ENCODE measurements at regions not wholly inside any gene's neighbourhood (a gene's known extent, or its start where the extent isn't known, plus 50 kb on each side); places are given as distances from the start of the nearest gene placed in this dataset.

DNA sequence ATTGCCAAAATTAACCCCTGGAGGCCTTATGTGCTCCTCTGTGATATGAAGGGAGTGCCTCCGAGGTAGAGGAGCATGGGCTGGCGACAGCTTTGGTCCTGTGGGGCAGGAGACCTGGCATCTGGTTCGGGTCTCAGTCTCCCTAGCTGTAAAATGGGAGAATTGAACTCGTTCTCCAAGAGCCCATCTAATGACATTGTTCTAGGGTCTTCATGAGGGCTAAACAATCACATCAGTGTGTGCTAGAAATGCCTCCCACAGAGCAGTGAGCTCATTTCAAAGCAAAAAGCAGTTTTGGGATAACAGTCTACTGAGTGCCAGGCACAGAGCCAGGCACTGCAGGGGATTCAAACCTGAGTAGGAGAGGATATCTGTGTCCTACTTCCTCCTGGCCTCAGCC lies 248.0 kb downstream of the RPS24 start:
- ATAC-seq = no peak
- no peak for DNase-seq (ENCODE audit: low spot score)
- intact Hi-C loops (cut with DNase I) = no loop called here

DNA sequence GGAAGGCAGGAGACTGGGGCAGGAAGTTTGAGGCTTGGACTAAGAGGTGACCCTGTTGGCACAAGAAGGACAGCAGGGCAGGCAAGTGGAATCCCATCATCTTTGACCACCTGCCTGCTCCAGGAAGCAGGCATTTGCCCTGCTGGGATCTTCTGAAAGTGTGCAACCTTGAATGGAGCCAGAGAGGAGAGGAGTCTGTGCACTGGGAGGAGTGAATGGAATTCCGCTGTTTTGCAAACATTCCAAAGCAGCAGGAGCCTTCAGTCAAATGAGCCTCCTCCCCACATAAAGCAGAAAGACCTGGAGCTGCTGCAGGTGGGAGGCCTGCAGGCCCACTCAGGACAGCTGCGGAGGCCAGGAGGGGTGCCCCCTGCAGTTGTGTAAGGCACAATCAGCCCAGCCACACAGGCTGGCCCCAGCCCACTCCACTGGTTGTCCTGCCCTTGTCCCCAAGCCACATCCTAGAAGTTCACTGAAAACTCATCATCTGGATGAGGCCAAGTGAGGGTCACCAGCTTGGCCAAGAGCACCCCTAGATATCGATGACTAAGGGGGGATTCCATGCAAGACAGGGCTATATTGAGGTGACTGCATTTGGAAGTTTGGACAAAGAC lies 249.5 kb downstream of the RPS24 start:
- ATAC-seq (no peak), DNase-seq (ENCODE audit: low spot score) (no peak)
- intact Hi-C loops (cut with DNase I) = no loop called here

DNA sequence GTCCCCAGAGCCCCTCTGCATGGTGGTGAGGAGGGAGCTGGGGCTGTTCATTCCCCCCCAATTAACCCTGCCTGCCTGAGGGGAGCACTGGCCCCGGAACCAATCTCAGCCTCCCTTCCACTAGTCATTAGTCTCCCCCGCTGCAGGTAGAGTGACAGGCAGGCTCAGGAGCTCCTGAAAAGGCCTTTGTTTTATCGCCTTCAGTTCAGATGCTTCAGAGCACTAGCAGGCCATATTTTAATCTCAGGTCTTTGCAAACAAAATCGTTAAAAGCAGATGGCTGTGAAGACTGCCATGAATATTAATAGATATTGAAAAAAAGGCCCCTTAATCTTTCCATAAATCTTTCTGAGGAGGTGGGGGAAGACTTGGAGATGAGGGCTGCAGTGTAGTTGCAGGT lies 250.7 kb downstream of the RPS24 start:
- intact Hi-C loops (cut with DNase I) = no loop called here
- no peak for ATAC-seq
- DNase-seq (ENCODE audit: low spot score) = no peak

DNA sequence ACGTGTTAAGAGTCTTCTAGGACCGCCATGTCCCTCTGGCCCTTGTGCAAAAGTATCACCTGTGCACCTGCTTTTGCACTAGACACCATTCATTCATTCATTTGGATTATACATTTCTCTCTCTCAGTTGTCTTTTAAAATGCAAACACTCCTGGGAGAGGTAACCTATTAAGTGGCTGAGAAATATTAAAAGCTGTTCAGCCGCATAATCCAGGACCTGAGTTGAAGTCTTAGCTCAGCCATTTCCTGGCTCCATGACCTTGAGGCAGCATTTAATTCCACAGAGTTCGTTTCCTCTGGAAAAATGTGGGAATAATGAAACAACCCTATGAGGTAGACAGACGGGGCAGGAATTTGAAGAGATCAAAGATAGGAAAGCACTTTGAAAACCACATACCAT lies 251.6 kb downstream of the RPS24 start:
- ATAC-seq (no peak), DNase-seq (ENCODE audit: low spot score) (no peak)
- intact Hi-C loops (cut with DNase I) = no loop called here

DNA sequence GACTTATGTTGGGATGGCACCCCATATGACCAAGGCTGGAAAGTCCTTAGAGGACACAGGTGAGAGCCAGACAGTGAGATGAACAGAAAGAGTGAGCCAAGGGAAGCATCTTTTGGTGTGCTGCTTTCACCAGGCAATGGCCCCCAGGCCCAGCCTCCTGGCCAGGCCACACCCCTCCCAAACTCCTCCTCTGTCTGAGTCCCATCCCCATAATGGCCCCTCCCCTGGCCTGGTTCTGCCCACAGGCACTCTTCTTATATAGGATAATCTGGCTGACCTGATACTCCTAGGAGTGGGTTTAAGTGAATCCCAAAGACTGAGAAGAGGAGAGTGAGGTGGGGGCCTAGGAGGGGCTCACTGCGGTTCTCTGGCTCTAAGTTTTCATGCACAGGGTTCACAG lies 252.5 kb downstream of the RPS24 start:
- DNase-seq (ENCODE audit: low spot score) = no peak
- ATAC-seq = no peak
- intact Hi-C loops (cut with DNase I) = no loop called here

DNA sequence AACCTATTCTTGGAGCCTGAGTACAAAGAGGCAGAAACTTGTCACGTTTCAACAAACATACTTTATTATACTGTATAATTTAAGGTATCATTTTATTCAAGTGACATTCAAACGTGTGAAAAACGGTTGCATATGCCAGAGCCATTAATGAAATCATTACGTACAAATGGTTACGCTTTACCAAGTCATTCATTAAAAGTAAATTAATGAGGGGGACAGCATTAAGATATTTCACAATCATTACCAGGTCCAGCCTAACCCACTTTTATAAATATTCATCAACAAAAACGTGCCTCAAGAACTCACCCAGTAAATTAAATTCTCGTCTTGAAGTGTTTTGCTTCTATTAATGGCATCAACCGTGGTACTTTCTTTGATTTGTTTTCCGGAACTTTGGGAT lies 253.0 kb downstream of the RPS24 start:
- intact Hi-C loops (cut with DNase I) = no loop called here
- ATAC-seq (no peak), DNase-seq (ENCODE audit: low spot score) (no peak)

DNA sequence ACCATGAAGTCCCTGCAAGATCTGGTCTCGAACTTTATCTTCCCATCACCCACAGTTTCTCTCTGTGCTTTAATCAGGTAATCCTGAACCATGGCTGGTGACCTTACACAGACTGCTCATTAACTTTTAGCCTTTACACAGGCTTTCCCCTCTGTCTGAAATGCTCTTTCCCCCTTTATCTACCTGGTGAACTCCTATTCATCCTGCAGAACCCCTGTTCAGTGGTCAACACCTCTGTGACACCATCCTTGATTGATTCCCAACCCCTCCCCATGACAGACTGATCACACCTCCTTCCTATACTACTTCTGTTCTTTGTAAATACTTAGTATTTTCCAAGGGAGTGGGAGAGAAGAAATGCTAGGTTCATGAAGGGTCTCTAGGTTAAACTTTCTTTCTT lies 254.0 kb downstream of the RPS24 start:
- intact Hi-C loops (cut with DNase I) = no loop called here
- DNase-seq (ENCODE audit: low spot score) = no peak
- ATAC-seq = no peak

DNA sequence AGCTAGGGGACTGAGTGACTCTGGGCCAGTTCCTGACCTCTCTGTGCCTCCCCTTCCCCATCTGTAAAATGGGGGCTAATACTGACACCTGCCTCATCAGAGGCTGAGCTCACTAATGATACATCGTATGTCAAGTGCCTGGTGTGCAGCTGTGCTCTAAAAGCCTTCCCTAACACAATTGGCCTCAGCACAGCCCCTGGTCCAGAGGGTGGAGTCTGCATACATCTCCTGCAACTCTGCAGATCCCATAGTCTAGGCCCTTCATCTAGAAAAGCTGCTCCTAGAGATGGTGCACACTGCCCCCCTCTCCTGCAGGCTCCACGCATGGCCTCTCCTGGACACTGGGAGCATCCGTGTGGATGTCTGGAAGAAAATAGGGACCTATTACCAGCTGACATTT lies 255.0 kb downstream of the RPS24 start:
- no peak for ATAC-seq
- intact Hi-C loops (cut with DNase I) = no loop called here
- no peak for DNase-seq (ENCODE audit: low spot score)

DNA sequence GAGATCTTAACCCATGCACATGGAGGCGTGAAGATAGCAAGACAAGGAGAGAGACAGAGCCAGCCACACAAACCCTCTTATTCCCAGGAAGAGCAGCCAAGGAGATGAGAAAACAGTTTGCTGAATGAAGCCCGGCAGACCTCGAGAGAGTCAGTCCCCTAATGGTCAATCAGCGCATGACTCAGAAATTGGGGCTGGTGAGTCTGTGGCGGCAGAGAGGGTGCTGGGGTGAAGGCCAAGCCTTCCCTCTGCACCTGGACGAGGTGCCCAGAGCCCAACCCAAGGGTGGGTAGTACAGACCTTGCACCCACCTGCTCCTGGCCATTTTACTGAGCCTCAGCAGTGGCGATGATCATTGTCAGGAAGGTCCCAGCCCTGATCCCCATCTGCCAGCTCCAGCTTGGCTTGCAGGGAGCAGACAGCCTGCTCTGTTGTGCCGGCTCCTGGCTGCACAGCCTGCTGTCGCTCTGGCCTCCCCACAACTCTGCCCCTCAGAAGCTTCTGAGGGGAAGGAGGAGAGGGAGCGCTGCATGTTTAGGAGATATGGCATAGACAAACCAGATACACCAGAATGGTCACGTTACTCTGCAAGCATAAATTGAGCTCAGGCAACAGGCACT lies 256.6 kb downstream of the RPS24 start:
- ATAC-seq = no peak
- intact Hi-C loops (cut with DNase I) = no loop called here
- DNase-seq (ENCODE audit: low spot score) = no peak

DNA sequence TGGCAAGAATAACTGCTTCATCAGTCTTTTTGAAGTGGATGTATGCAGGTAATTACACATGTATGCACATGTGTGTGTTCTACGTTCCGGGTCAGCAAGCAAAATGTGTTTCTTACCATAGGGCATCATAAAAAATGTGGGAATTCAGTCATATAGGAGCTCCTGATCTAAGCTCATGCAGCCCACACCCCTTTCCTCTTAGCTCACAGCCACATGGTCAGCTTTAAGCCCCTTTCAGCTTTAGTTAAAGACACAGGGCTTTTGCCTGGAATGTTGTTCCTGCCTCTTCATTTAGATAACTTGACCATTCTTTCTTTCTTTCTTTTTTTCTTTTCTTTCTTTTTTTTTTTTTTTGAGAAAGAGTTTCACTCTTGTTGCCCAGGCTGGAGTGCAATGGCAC lies 258.1 kb downstream of the RPS24 start:
- DNase-seq (ENCODE audit: low spot score) (no peak), ATAC-seq (no peak)
- intact Hi-C loops (cut with DNase I) = no loop called here

DNA sequence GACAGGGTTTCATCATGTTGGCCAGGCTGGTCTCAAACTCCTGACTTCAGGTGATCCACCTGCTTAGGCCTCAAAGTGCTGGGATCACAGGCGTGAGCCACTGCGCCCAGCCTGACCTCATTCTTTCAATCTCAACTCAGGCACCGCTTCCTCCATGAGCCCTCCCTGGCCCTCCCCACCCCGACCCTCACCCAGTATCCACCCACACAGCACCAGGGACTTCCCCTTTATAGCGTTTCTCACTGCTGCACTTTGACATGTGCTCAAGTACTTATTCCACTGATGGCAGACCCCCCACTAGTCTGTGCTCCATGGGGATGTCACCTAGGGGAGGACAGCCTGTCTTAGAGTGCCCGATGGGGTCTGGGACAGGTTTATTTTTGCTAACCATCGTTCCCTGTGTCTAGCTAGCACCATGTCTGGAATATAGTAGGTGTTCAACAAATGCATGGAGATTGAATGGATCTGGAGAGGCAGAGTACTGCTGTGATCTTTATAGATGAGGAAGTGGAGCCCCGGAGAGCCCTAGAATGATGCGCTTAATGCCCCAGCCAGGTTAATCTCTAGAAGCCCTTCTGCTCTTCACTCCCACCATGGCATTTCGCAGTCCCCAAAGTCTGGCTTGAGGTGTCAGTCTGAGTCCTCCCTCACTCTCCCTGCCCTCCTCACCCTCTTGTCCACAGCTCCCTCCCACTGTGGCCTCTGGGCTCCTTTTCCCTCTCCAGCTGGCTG lies 258.8 kb downstream of the RPS24 start:
- no peak for DNase-seq (ENCODE audit: low spot score)
- intact Hi-C loops (cut with DNase I) = no loop called here
- ATAC-seq = no peak

DNA sequence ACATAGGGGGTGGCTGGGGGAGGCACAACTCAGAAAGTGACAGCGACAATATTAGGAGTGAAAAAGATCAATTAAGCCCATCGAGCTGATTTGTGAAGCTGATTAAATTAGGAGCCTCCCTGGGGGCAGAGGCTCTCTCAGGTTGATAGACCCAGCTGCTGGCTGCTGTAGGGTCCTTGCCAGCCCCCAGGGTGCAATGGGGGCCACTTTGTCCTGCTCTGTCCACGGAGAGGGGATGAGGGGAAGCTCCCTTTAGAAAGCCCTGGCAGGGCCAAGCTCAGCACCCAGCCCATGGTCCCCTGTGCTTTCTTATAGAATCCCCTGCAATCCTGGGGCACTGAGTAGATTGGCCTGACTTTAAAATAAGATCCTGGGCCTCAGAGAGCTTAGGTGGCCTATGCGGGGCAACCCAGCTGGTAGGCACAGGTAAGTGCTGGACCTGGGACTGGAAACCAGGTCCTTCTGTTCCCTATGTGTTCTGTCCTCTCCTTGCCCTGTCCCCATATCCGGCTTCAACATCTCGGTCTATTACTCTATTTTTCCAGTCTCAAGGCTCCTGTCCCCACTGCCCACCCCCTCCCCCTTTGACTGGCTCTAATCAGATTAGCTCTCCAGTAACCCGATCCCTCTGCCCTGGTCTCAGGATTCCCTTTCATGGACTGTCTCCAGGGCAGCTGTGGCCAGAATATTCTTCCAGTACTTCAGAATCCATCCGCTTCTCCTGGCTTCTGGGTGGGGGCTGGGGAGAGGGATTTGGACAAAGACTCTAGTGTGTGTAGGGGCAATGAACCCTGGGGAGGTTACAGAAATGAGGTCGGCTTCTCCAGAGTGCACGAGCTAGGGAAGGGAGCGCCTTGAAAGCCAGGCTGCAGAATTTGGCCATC lies 259.6 kb downstream of the RPS24 start:
- no peak for DNase-seq (ENCODE audit: low spot score)
- intact Hi-C loops (cut with DNase I) = no loop called here
- ATAC-seq = peak; percentile 91

DNA sequence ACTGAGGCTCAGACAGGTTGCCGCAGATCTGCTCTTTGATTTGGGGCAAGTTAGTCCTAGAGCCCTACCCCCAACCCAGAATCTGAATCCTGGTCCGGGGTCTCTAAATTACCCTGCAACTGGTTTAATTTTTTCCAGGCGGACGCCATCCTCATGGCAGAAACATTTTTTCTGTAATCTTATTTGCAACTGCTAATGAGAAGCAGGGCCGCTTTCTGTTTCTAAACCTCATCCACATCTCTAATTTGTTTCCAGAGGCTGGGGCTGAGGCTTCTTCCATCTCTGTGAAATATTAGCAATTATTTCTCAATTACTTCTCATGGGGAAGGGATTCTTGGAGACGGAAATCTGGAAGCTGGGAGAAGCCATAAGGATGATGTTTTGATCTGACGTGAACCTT lies 261.6 kb downstream of the RPS24 start:
- DNase-seq (ENCODE audit: low spot score) = no peak

DNA sequence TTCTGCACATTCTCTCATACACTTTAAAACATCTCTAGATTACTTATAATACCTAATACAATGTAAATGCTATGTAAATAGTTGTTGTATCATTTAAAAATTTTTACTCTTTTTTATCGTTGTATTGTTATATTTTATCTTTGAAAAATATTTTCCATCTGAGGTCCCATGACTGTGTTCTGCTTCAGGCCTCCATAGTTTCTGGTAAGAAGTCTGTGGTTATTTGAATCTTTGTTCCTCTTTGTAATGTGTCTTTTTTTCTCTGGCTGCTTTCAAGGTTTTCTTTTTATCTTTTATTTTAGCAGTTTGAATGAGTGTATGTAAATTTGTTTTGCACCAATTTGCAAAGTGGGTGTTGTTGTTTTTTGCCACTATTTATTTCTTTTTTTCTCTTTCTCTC lies 263.1 kb downstream of the RPS24 start:
- ATAC-seq (no peak), DNase-seq (ENCODE audit: low spot score) (no peak)
- intact Hi-C loops (cut with DNase I) = no loop called here

More for the DNA sequence above, 261.6 kb downstream of the RPS24 start:
- no peak for ATAC-seq
- intact Hi-C loops (cut with DNase I) = no loop called here

DNA sequence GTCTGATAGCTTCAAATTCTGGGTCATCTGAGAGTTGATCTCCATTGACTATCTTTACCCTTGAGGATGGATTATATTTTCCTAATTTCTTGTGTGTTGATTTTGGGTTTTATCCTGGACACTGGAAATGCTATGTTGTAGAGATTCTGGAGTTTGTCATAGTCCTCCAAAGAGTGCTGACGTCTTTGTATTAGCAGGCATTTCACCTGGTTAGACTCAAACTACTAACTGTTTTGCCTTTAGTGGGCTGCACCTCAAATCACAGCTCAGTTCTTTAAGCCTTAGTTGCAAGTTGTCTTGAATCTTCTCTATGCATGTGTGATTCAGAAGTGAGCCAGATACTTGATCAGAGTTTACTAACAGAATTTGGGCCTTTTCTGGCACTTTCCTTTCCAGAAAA lies 264.3 kb downstream of the RPS24 start:
- intact Hi-C loops (cut with DNase I) = no loop called here
- DNase-seq (ENCODE audit: low spot score) (no peak), ATAC-seq (no peak)

DNA sequence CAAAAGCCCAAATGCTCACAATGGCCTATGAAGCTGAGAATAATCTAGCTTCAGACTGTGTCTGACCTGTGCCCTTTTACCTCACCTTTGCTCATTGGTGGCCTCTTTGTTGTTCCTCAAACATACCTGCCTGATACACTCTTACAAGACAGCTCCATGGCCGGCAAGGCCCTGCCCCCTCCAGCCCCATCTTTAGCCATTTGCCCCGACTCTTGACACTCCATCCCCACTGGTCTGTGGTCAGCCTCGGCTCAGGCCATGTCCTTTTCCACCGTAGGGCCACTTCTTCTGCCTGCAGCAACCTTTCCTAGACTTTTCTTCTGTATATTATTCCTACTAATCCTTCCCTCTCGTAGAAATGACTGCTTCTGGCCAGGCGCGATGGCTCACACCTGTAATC lies 265.2 kb downstream of the RPS24 start:
- intact Hi-C loops (cut with DNase I) = no loop called here
- DNase-seq (ENCODE audit: low spot score) = no peak
- ATAC-seq = no peak

DNA sequence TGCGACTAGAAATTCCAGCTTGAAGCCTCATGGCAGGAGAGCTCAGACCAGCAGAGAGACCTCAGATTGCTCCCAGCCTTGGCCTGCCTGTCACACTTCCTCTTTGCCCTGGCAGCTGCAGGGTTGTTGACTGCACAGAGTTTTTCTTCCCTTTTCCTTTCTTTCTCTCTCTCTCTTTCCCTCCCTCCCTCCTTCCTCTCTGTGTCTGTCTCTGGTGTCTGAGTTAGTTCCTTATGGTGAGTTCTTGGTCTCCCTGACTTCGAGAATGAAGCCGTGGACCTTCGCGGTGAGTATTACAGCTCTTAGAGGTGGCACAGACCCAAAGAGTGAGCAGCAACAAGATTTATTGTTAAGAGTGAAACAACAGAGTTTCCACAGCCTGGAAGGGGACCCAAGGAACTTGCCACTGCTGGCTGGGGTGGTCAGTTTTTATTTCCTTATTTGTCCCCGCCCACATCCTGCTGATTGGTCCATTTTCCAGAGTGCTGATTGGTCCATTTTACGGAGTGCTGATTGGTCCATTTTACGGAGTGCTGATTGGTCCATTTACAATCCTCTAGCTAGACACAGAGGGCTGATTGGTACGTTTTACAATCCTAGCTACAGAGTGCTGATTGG lies 266.3 kb downstream of the RPS24 start:
- intact Hi-C loops (cut with DNase I) = loop anchor here (5.0 kb wide), 1 partner anchor 767 kb away; the partner anchor contains the start of gene ZMIZ1
- ATAC-seq (peak; percentile 17), DNase-seq (ENCODE audit: low spot score) (no peak)

DNA sequence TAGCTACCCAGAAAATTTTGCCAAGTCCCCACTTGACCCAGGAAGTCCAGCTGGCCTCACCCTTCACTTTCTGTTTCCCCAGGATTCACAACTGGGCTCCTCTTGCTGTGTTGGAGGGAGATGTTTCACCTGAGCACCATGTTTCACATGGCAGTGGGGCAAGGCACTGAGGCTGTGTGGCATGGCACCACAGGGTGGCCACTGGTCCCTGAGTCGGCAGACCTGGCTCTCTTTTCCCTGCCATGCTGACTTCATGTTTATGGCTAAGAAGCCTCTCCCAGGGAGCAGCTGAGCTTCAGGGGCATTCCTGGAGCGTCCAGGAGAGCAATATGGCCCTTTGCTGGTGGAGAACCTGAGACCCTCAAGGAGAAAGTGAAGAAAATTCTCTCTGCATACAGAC lies 266.9 kb downstream of the RPS24 start:
- ATAC-seq (no peak), DNase-seq (ENCODE audit: low spot score) (no peak)
- intact Hi-C loops (cut with DNase I) = loop anchor here (5.0 kb wide), 1 partner anchor 767 kb away; the partner anchor contains the start of gene ZMIZ1

DNA sequence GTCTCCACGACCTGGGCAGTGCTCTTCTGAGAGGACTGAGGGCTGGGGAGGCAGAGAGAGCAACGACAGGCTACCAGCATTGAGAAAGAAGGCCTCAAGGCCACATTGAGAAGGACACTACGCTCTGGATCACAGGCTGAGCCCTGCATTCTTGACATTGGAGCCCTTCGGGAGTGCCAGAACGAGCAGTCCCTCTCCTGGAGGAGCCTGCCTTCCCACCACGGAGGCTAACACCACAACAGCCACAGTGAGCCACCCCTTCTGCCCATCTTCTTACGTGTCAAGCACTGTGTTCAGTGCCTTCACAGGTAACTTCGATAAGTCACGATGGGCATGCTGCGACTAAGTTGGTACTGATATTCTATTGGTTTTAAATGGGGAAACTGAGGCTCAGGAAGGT lies 267.8 kb downstream of the RPS24 start:
- DNase-seq (ENCODE audit: low spot score) (no peak), ATAC-seq (no peak)
- intact Hi-C loops (cut with DNase I) = loop anchor here (5.0 kb wide), 1 partner anchor 766 kb away; the partner anchor contains the start of gene ZMIZ1

Measured in sciatic nerve (tissue), 2 donors.